IMR-90 (cell line): ENCODE measurements at regions not wholly inside any gene's neighbourhood (a gene's known extent, or its start where the extent isn't known, plus 50 kb on each side); places are given as distances from the start of the nearest gene placed in this dataset.

Source experiments
- ATAC-seq: fragments of 200-7000 bp; cut with Tn5 transposase; 2 replicates; pipeline ENCODE4 v1.9.1; 2020; ENCODE audit warnings: low read depth, mild to moderate bottlenecking, moderate library complexity
- BruUV-seq: library from RNA; stranded (reverse); fragments of 400-500 nt; replicated peaks from 2 replicates; lab custom pipeline; 2021; lab: Mats Ljungman, UMichigan
- CTCF ChIA-PET: fragments of 300-600 bp; formaldehyde crosslinking; extraction: SDS; loops from one replicate; lab custom pipeline; 2021; ENCODE audit warnings: antibody characterized with exemption; lab: Yijun Ruan, JAX
- POLR2A ChIA-PET: fragments of 300-600 bp; sonication (Branson Sonifier 250); formaldehyde crosslinking; loops from one replicate; lab custom pipeline; 2022; ENCODE audit warnings: antibody characterized with exemption; ENCODE audit not compliant: unreplicated experiment; lab: Charles Lee
- DNase-seq: peaks from one replicate; pipeline ENCODE4 v3.0.0; 2013
- H2AFZ ChIP-seq: replicated peaks from 2 replicates; pipeline ENCODE3; 2013; ENCODE audit warnings: low read length, mild to moderate bottlenecking; ENCODE audit not compliant: poor library complexity
- H2AK5ac ChIP-seq: 2 replicates; pipeline ENCODE4 v1.6.1; 2013; ENCODE audit warnings: low read depth, low read length, inconsistent platforms
- H2AK9ac ChIP-seq: replicated peaks from 2 replicates; pipeline ENCODE3; 2013; ENCODE audit warnings: mild to moderate bottlenecking, low read depth, low read length, moderate library complexity; ENCODE audit not compliant: poor library complexity
- H2BK120ac ChIP-seq: 2 replicates; pipeline ENCODE4 v1.6.1; 2013; ENCODE audit warnings: low read depth, low read length, inconsistent platforms
- H2BK15ac ChIP-seq: 3 replicates; pipeline ENCODE4 v1.6.1; 2013; ENCODE audit warnings: low read depth, low read length, inconsistent platforms
- H2BK20ac ChIP-seq: 2 replicates; pipeline ENCODE4 v1.6.1; 2013; ENCODE audit warnings: low read depth, mild to moderate bottlenecking, inconsistent platforms, low read length, moderate library complexity
- H2BK5ac ChIP-seq: 2 replicates; pipeline ENCODE4 v1.6.1; 2013; ENCODE audit warnings: mild to moderate bottlenecking, low read depth, low read length, inconsistent platforms; ENCODE audit not compliant: poor library complexity, severe bottlenecking
- H3K14ac ChIP-seq: replicated peaks from 2 replicates; pipeline ENCODE4 v1.6.1; 2013; ENCODE audit warnings: low read depth, low read length, inconsistent platforms
- H3K18ac ChIP-seq: 2 replicates; pipeline ENCODE4 v1.6.1; 2013; ENCODE audit warnings: low read depth, low read length, control low read depth
- H3K23ac ChIP-seq: 2 replicates; pipeline ENCODE4 v1.6.1; 2013; ENCODE audit warnings: low read depth, low read length, inconsistent platforms
- H3K27ac ChIP-seq: 2 replicates; pipeline ENCODE4 v1.5.1; 2013; ENCODE audit warnings: mild to moderate bottlenecking, control low read depth, low read length; ENCODE audit not compliant: insufficient read depth
- H3K27me3 ChIP-seq: 2 replicates; pipeline ENCODE4 v1.6.1; 2013; ENCODE audit warnings: low read length; ENCODE audit not compliant: control insufficient read depth, insufficient read depth
- H3K36me3 ChIP-seq: 2 replicates; pipeline ENCODE4 v1.6.1; 2013; ENCODE audit warnings: low read length, mixed read lengths; ENCODE audit not compliant: control insufficient read depth, insufficient read depth
- H3K4ac ChIP-seq: 2 replicates; pipeline ENCODE4 v1.6.1; 2013; ENCODE audit warnings: low read depth, low read length, inconsistent platforms
- H3K4me1 ChIP-seq: 2 replicates; pipeline ENCODE4 v1.6.1; 2013; ENCODE audit warnings: low read length, mixed read lengths; ENCODE audit not compliant: control insufficient read depth, insufficient read depth
- H3K4me2 ChIP-seq: 2 replicates; pipeline ENCODE4 v1.6.1; 2013; ENCODE audit warnings: low read depth, mild to moderate bottlenecking, control low read depth, low read length, moderate library complexity
- H3K4me3 ChIP-seq: 2 replicates; pipeline ENCODE4 v1.5.1; 2013; ENCODE audit warnings: low read depth, mild to moderate bottlenecking, control low read depth, low read length, moderate library complexity; ENCODE audit not compliant: insufficient read depth
- H3K56ac ChIP-seq: 2 replicates; pipeline ENCODE4 v1.6.1; 2013; ENCODE audit warnings: low read length, inconsistent platforms; ENCODE audit not compliant: insufficient read depth; ENCODE audit errors: extremely low read depth
- H3K79me1 ChIP-seq, 2 experiments: 2 replicates each; pipeline ENCODE4 v1.6.1; 2013; ENCODE audit warnings: low read length in 2 of 2, inconsistent platforms in 1 of 2, low read depth in 1 of 2
- H3K9ac ChIP-seq: 2 replicates; pipeline ENCODE4 v1.6.1; 2013; ENCODE audit warnings: low read depth, low read length, control low read depth
- H3K9me1 ChIP-seq: 2 replicates; pipeline ENCODE4 v1.6.1; 2013; ENCODE audit warnings: low read length, inconsistent platforms; ENCODE audit not compliant: insufficient read depth
- H3K9me3 ChIP-seq: 2 replicates; pipeline ENCODE4 v1.6.1; 2013; ENCODE audit warnings: low read length; ENCODE audit not compliant: control insufficient read depth, insufficient read depth
- H4K20me1 ChIP-seq: 2 replicates; pipeline ENCODE4 v1.6.1; 2013; ENCODE audit warnings: low read length, inconsistent platforms; ENCODE audit not compliant: insufficient read depth
- H4K5ac ChIP-seq: 2 replicates; pipeline ENCODE4 v1.6.1; 2013; ENCODE audit warnings: mild to moderate bottlenecking, low read depth, low read length, control low read depth
- H4K8ac ChIP-seq, 2 experiments: 2 replicates each; pipeline ENCODE4 v1.6.1; 2013; ENCODE audit warnings: low read depth in 2 of 2, low read length in 2 of 2, control low read depth in 1 of 2, inconsistent platforms in 1 of 2
- H4K91ac ChIP-seq: 2 replicates; pipeline ENCODE4 v1.6.1; 2013; ENCODE audit warnings: low read depth, low read length, inconsistent platforms; ENCODE audit not compliant: insufficient read depth
- BHLHE40 ChIP-seq: fragments of 150-350 bp; IDR thresholded peaks from 2 replicates; pipeline ENCODE4 v1.6.1; 2016; ENCODE audit warnings: mild to moderate bottlenecking, low read depth, low read length
- CEBPB ChIP-seq: IDR thresholded peaks from 2 replicates; pipeline ENCODE4 v1.6.1; 2012; ENCODE audit warnings: low read depth, low read length, improper control_type of control experiment
- CHD1 ChIP-seq: IDR thresholded peaks from 2 replicates; pipeline ENCODE4 v1.6.1; 2012; ENCODE audit warnings: low read depth, low read length, improper control_type of control experiment
- RCOR1 ChIP-seq: IDR thresholded peaks from 2 replicates; pipeline ENCODE4 v1.6.1; 2012; ENCODE audit warnings: mild to moderate bottlenecking, low read length, improper control_type of control experiment; ENCODE audit not compliant: insufficient replicate concordance
- WGBS, 2 experiments: methylation state at CpG; one replicate each; pipeline versions ENCODE4 v1.1.5 to v1.1.7; 2013; ENCODE audit warnings: missing lambda C conversion rate in 2 of 2; ENCODE audit not compliant: insufficient read length in 1 of 2; ENCODE audit errors: extremely low coverage in 2 of 2; 5-methylcytosine and 5-hydroxymethylcytosine counted together
- dilution Hi-C: fragments of 300-500 bp; cut with HindIII; formaldehyde crosslinking; loops from one replicate; pipeline ENCODE4 v1.14.3; 2018; ENCODE audit warnings: low sequenced_read_pairs; ENCODE audit not compliant: unreplicated experiment
- in situ Hi-C: fragments of 300-500 bp; cut with MboI; formaldehyde crosslinking; loops from 3 replicates; pipeline ENCODE4 v1.14.3; 2019; ENCODE audit warnings: low sequenced_read_pairs, inconsistent platforms, mixed read lengths
- intact Hi-C: fragments of 100-400 bp; cut with micrococcal nuclease; formaldehyde crosslinking; loops from 2 replicates; pipeline ENCODE4 v1.10.0; 2022
- TF ChIP-seq, protein P1 (sequence below): fragments of 150-350 bp; IDR thresholded peaks from 2 replicates; pipeline ENCODE4 v1.6.1; 2016; ENCODE audit warnings: low read depth, mild to moderate bottlenecking, low read length, moderate library complexity, borderline replicate concordance
- TF ChIP-seq, protein P2 (sequence below): fragments of 150-350 bp; IDR thresholded peaks from 2 replicates; pipeline ENCODE4 v1.6.1; 2017; ENCODE audit warnings: mild to moderate bottlenecking, antibody characterized with exemption, low read length, low read depth

DNA sequence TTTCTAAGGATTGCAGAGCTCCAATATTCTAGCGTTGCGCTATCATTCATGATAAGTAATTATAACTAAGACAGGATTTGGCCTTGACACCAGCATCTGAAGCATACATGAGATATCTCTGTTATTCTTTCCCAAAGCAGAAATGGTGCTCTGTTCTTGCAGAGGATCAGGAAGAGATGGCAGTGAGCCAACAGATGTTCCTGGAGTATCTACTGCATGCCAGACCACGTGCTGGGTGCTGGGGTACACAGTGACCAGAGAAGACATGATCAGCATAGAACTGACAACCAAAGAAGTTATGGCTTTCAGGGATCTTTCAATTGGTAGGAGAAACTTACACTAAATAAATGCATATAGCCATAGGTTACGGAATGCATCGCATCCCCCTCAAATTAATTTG lies 63.7 kb upstream of the PLXNA4 start:
- no TSS peak for BruUV-seq
- Histone ChIP-seq H3K27me3 (no peaks in the 10 kb centered on the region), H3K56ac (no peak overlapping the region), H4K5ac (no peak overlapping the region), H3K79me1 (no peaks in the 10 kb centered on the region), H2BK5ac (no peak overlapping the region), H3K4ac (no peak overlapping the region), H2BK20ac (no peak overlapping the region), H3K9me1 (no peaks in the 10 kb centered on the region), H3K14ac (no peak overlapping the region), H3K4me1 (no peaks in the 10 kb centered on the region), H3K9ac (no peak overlapping the region), H2AK9ac (no peak overlapping the region), H3K18ac (no peak overlapping the region), H3K36me3 (no peaks in the 10 kb centered on the region), H4K20me1 (no peaks in the 10 kb centered on the region), H3K27ac (no peak overlapping the region), H2BK15ac (no peak overlapping the region), H3K9me3 (no peaks in the 10 kb centered on the region), H4K8ac (no peak overlapping the region), H3K4me2 (no peak overlapping the region), H2AFZ (no peak overlapping the region), H2BK120ac (no peak overlapping the region), H4K91ac (no peak overlapping the region), H3K23ac (no peak overlapping the region), H2AK5ac (no peak overlapping the region), H3K4me3 (no peak overlapping the region)
- CTCF ChIA-PET, result no interaction called here
- intact Hi-C loops (no loop called here), in situ Hi-C loops (no loop called here), dilution Hi-C loops (no loop called here)
- ATAC-seq (no peak), DNase-seq (no peak)
- TF ChIP-seq, protein P1, sequence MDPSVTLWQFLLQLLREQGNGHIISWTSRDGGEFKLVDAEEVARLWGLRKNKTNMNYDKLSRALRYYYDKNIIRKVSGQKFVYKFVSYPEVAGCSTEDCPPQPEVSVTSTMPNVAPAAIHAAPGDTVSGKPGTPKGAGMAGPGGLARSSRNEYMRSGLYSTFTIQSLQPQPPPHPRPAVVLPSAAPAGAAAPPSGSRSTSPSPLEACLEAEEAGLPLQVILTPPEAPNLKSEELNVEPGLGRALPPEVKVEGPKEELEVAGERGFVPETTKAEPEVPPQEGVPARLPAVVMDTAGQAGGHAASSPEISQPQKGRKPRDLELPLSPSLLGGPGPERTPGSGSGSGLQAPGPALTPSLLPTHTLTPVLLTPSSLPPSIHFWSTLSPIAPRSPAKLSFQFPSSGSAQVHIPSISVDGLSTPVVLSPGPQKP, result no peak
- TF ChIP-seq, protein P2, sequence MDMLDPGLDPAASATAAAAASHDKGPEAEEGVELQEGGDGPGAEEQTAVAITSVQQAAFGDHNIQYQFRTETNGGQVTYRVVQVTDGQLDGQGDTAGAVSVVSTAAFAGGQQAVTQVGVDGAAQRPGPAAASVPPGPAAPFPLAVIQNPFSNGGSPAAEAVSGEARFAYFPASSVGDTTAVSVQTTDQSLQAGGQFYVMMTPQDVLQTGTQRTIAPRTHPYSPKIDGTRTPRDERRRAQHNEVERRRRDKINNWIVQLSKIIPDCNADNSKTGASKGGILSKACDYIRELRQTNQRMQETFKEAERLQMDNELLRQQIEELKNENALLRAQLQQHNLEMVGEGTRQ, result no peak
- TF ChIP-seq CHD1 (no peak), RCOR1 (no peak), CEBPB (no peak), BHLHE40 (no peak)
- WGBS, 2 experiments, result 20% methylated on average over 1 of the region's 5 CpGs; no CpG with 5 or more reads in 1 of the 2 experiments
- POLR2A ChIA-PET, result no interaction called here
